Loucy (cell line): ENCODE measurements at regions not wholly inside any gene's neighbourhood (a gene's known extent, or its start where the extent isn't known, plus 50 kb on each side); places are given as distances from the start of the nearest gene placed in this dataset.

Experiments
- H2AFZ ChIP-seq: fragments of 200-600 bp; sonication (generic); 2 replicates; pipeline ENCODE4 v1.6.0; 2016; ENCODE audit warnings: antibody characterized with exemption, mild to moderate bottlenecking, low read length, moderate library complexity
- H3F3A ChIP-seq: fragments of 200-600 bp; 2 replicates; pipeline ENCODE4 v1.6.0; 2016; ENCODE audit warnings: antibody characterized with exemption, low read depth, mild to moderate bottlenecking
- H3K27me3 ChIP-seq: fragments of 200-600 bp; sonication (generic); 2 replicates; pipeline ENCODE4 v1.6.1; 2014; ENCODE audit warnings: low read length, mild to moderate bottlenecking; ENCODE audit not compliant: insufficient read depth, poor library complexity, severe bottlenecking
- H3K36me3 ChIP-seq: fragments of 200-600 bp; sonication (generic); 2 replicates; pipeline ENCODE4 v1.6.1; 2016; ENCODE audit warnings: low read length; ENCODE audit not compliant: insufficient read depth
- H3K4me1 ChIP-seq: fragments of 200-600 bp; sonication (generic); 2 replicates; pipeline ENCODE4 v1.5.1; 2014; ENCODE audit warnings: low read length, mild to moderate bottlenecking; ENCODE audit not compliant: insufficient read depth, poor library complexity, severe bottlenecking
- H3K4me2 ChIP-seq: fragments of 200-600 bp; sonication (generic); 2 replicates; pipeline ENCODE4 v1.6.0; 2014; ENCODE audit warnings: antibody characterized with exemption, low read length, low read depth, mild to moderate bottlenecking; ENCODE audit not compliant: poor library complexity, severe bottlenecking
- H3K4me3 ChIP-seq: fragments of 200-600 bp; sonication (generic); 2 replicates; pipeline ENCODE4 v1.5.1; 2014; ENCODE audit warnings: low read length, mild to moderate bottlenecking, mixed read lengths; ENCODE audit not compliant: poor library complexity, severe bottlenecking
- H3K79me2 ChIP-seq: fragments of 200-600 bp; sonication (generic); 2 replicates; pipeline ENCODE4 v1.6.1; 2014; ENCODE audit warnings: low read length; ENCODE audit not compliant: insufficient read depth
- H3K9ac ChIP-seq: fragments of 200-600 bp; sonication (generic); 2 replicates; pipeline ENCODE4 v1.6.0; 2014; ENCODE audit warnings: mild to moderate bottlenecking, low read depth, low read length, moderate library complexity; ENCODE audit not compliant: poor library complexity, severe bottlenecking
- H3K9me2 ChIP-seq: fragments of 200-600 bp; sonication (generic); replicated peaks from 2 replicates; pipeline ENCODE4 v1.6.1; 2016; ENCODE audit warnings: low read depth, low read length, mixed read lengths
- H3K9me3 ChIP-seq: fragments of 200-600 bp; sonication (generic); 2 replicates; pipeline ENCODE4 v1.6.1; 2014; ENCODE audit warnings: mild to moderate bottlenecking, antibody characterized with exemption, low read length, low read depth; ENCODE audit not compliant: insufficient read depth
- H4K20me1 ChIP-seq: fragments of 200-600 bp; sonication (generic); 2 replicates; pipeline ENCODE4 v1.6.0; 2014; ENCODE audit warnings: antibody characterized with exemption, low read length, mild to moderate bottlenecking; ENCODE audit not compliant: insufficient read depth, poor library complexity, severe bottlenecking
- EZH2phosphoT487 ChIP-seq: fragments of 200-600 bp; IDR thresholded peaks from 2 replicates; pipeline ENCODE4 v1.6.1; 2018; ENCODE audit warnings: antibody characterized with exemption, mild to moderate bottlenecking, moderate library complexity, borderline replicate concordance
- TF ChIP-seq, protein P1 (sequence below): fragments of 200-600 bp; sonication (generic); conservative IDR thresholded peaks from 2 replicates; pipeline ENCODE4 v1.5.1; 2014; ENCODE audit warnings: mild to moderate bottlenecking, antibody characterized with exemption, low read length

DNA sequence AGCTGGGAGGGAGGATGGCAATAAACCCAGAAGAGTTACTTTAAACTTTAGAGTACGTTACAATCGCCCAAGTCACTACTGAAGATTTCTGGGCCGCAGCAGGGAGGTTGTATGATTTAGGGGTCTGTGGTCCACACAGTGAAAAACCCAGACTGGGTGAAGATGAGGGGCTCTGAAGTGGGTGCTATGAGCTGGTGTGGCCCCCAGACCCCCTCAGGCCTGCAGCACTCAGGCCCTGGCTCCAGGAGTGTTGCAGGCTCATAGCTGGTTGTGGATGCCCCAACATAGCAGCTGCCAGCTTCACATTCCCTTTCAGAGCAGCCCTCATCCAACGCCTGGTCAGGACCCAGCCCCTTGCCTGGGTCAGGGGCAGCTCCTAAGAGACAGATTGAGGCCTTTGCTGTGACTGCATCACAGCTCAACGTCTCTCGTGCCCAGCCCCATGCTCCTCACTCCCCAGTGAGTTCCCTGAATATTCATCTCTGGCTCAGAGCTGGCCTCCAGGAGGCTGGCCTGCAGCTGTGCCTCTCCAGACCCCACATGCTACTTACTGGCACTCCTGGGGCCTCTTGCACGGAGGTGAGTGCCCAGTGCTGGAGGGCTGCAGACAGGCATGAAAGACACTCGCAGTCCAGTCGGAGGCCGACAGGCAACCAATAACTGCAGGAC, 94.5 kb upstream of the MYCN start:
- Histone ChIP-seq H3K9me2 (no peaks in the 10 kb centered on the region), H3F3A (no peaks in the 10 kb centered on the region), H2AFZ (no peak overlapping the region), H3K9ac (no peak overlapping the region), H3K36me3 (no peaks in the 10 kb centered on the region), H3K79me2 (no peaks in the 10 kb centered on the region), H3K4me3 (no peak overlapping the region), H3K27me3 (no peaks in the 10 kb centered on the region), H3K9me3 (no peaks in the 10 kb centered on the region), H4K20me1 (no peaks in the 10 kb centered on the region), H3K4me2 (no peak overlapping the region), H3K4me1 (no peaks in the 10 kb centered on the region)
- TF ChIP-seq, protein P1, sequence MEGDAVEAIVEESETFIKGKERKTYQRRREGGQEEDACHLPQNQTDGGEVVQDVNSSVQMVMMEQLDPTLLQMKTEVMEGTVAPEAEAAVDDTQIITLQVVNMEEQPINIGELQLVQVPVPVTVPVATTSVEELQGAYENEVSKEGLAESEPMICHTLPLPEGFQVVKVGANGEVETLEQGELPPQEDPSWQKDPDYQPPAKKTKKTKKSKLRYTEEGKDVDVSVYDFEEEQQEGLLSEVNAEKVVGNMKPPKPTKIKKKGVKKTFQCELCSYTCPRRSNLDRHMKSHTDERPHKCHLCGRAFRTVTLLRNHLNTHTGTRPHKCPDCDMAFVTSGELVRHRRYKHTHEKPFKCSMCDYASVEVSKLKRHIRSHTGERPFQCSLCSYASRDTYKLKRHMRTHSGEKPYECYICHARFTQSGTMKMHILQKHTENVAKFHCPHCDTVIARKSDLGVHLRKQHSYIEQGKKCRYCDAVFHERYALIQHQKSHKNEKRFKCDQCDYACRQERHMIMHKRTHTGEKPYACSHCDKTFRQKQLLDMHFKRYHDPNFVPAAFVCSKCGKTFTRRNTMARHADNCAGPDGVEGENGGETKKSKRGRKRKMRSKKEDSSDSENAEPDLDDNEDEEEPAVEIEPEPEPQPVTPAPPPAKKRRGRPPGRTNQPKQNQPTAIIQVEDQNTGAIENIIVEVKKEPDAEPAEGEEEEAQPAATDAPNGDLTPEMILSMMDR: no peak
- TF ChIP-seq EZH2phosphoT487: no peak

DNA sequence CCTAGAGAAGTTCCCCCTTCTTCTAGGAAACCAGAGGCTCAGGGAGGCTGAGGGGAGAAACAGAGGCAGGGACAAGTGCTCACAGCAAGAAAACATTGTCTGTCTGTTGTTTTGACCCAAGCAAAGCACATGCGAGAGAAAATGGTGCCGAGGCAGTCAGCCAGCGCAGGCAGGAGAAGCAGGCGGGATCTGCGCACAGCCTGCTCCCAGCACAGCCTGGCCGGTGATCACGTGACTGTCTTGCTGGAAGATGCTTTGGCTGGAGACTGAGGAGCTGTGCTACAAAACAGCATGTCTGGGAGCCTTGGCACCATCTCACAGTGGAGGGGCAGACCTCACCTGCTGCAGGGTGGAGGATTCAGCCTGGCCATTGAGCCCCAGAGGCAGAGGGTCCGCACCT, 93.7 kb upstream of the MYCN start:
- Histone ChIP-seq H3F3A (no peaks in the 10 kb centered on the region), H3K9ac (no peak overlapping the region), H3K4me2 (no peak overlapping the region), H4K20me1 (no peaks in the 10 kb centered on the region), H3K9me2 (no peaks in the 10 kb centered on the region), H3K4me3 (no peak overlapping the region), H3K27me3 (no peaks in the 10 kb centered on the region), H3K79me2 (no peaks in the 10 kb centered on the region), H2AFZ (no peak overlapping the region), H3K36me3 (no peaks in the 10 kb centered on the region), H3K9me3 (no peaks in the 10 kb centered on the region), H3K4me1 (no peaks in the 10 kb centered on the region)
- TF ChIP-seq EZH2phosphoT487: no peak
- TF ChIP-seq, protein P1: no peak

DNA sequence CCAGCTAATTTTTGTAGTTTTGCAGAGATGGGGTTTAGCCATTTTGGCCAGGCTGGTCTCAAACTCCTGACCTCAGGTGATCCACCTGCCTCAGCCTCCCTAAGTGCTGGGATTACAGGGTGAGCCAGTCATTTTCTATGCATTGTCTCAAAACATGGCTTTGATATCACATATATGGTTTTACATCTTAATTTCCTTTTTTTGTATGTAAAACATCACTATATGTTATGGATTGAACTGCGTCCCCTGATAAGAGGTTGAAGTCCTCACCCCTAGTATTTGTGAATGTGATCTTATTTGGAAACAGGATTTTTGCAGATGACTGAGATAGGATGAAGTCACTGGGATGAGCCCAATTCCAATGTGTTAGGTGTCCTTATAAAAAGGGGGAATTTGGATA, 89.8 kb upstream of the MYCN start:
- no peaks in the 10 kb centered on the region for H3K79me2 ChIP-seq
- TF ChIP-seq EZH2phosphoT487: no peak
- TF ChIP-seq, protein P1: no peak
- no peaks in the 10 kb centered on the region for H3K27me3 ChIP-seq
- H4K20me1 ChIP-seq: no peaks in the 10 kb centered on the region
- no peaks in the 10 kb centered on the region for H3K9me2 ChIP-seq
- H3K36me3 ChIP-seq: no peaks in the 10 kb centered on the region
- no peak overlapping the region for H3K9ac ChIP-seq
- no peak overlapping the region for H3K4me3 ChIP-seq
- H3K9me3 ChIP-seq: no peaks in the 10 kb centered on the region
- H2AFZ ChIP-seq: no peak overlapping the region
- H3K4me1 ChIP-seq: no peaks in the 10 kb centered on the region
- H3K4me2 ChIP-seq: no peak overlapping the region
- H3F3A ChIP-seq: no peaks in the 10 kb centered on the region
